ENCODE measurements at regions not wholly inside any gene's neighbourhood (a gene's known extent, or its start where the extent isn't known, plus 50 kb on each side); places are given as distances from the start of the nearest gene placed in this dataset.
A peak's percentile ranks its signal among the peaks of the same experiment; 100 is the strongest.

GRCh38 chr1:217982331-217983050 is 302.6 kb upstream of the RRP15 start:
- no CpG with 5 or more reads among the region's 19 CpGs for WGBS (ENCODE audit: extremely low coverage, insufficient read length, low lambda C conversion rate)

More at GRCh38 chr1:217982331-217983050, 302.6 kb upstream of the RRP15 start:
- Histone ChIP-seq H2BK12ac (ENCODE audit: insufficient read length, low read depth, low read length) (no peak overlapping the region), H3K9ac (ENCODE audit: extremely low read depth, insufficient read length, low read length) (no peak overlapping the region), H3K79me1 (ENCODE audit: insufficient read depth, low read depth, low read length, poor library complexity, severe bottlenecking) (no peaks in the 10 kb centered on the region), H2BK120ac (ENCODE audit: low read depth, low read length, poor library complexity, severe bottlenecking) (no peak overlapping the region), H2AFZ (ENCODE audit: low read length) (no peak overlapping the region), H3T11ph (ENCODE audit: low read length) (no peak overlapping the region), H4K5ac (ENCODE audit: insufficient read length, low read depth, low read length) (no peak overlapping the region), H3K4ac (ENCODE audit: low read depth, low read length) (no peak overlapping the region), H4K8ac (replicated peaks; ENCODE audit: insufficient read length, low read depth, low read length) (no peak overlapping the region), H3K23ac (ENCODE audit: insufficient read length, low read depth, low read length) (no peak overlapping the region), H2AK5ac (ENCODE audit: insufficient read length, low read length) (no peak overlapping the region), H3K14ac (ENCODE audit: insufficient read depth, low read length) (no peak overlapping the region), H3K56ac (ENCODE audit: insufficient read length, low read depth, low read length) (no peak overlapping the region), H3K23me2 (ENCODE audit: insufficient read length, low read depth, low read length, poor library complexity, severe bottlenecking) (no peaks in the 10 kb centered on the region), H3K9me3 (ENCODE audit: control insufficient read depth, low read depth, low read length) (no peaks in the 10 kb centered on the region), H2BK15ac (ENCODE audit: low read depth, low read length) (no peak overlapping the region), H3K27me3 (ENCODE audit: insufficient read depth, low read length) (no peaks in the 10 kb centered on the region), H2BK20ac (ENCODE audit: low read depth, low read length, poor library complexity, severe bottlenecking) (no peak overlapping the region), H3K18ac (ENCODE audit: insufficient read length, low read depth, low read length) (no peak overlapping the region), H4K91ac (ENCODE audit: insufficient read length, low read depth, low read length) (no peak overlapping the region), H4K20me1 (ENCODE audit: control insufficient read depth, insufficient read depth, insufficient read length) (no peaks in the 10 kb centered on the region), H3K27ac (ENCODE audit: insufficient read length, low read depth, low read length) (no peak overlapping the region), H3K79me2 (ENCODE audit: insufficient read depth, low read length) (no peaks in the 10 kb centered on the region), H2BK5ac (ENCODE audit: insufficient read length, low read length) (no peak overlapping the region), H3K4me1 (ENCODE audit: insufficient read depth, low read length) (peaks cover 3% of the 10 kb centered on the region; the same call in 1 of the 2 replicates), H3K4me2 (ENCODE audit: insufficient read depth, insufficient read length, low read length) (no peak overlapping the region)
- Mint-ChIP-seq H3K27me3 (ENCODE audit: low read depth) (no peaks in the 10 kb centered on the region), H3K4me3 (no peak overlapping the region), H3K4me1 (peaks cover 18 to 20% of the 10 kb centered on the region in 2 experiments), H3K36me3 (ENCODE audit: insufficient read depth in 1 of 3, low read depth in 3 of 3) (no peaks in the 10 kb centered on the region), H3K27ac (peak overlapping the region in 1 of 3 experiments; percentile 60; a peak in 2 of 7 replicates), H3K9me3 (no peaks in the 10 kb centered on the region)
- DNase-seq: no peak
- TF ChIP-seq CTCF (conservative IDR thresholded peaks at IDR 0.05): no peak

Data from H9 (cell line).